SHP77 treated with DMSO at 0.1 percent for 48 hours (cell line): ENCODE measurements at regions not wholly inside any gene's neighbourhood (a gene's known extent, or its start where the extent isn't known, plus 50 kb on each side); places are given as distances from the start of the nearest gene placed in this dataset.

ENCODE experiments used
- DNase-seq: peaks from one replicate; lab custom pipeline; 2025; lab: John Stamatoyannopoulos, UW

- DNase-seq: no peak
Measured at GRCh38 chr3:124577494-124578167, 152.6 kb upstream of the UMPS start.

DNA sequence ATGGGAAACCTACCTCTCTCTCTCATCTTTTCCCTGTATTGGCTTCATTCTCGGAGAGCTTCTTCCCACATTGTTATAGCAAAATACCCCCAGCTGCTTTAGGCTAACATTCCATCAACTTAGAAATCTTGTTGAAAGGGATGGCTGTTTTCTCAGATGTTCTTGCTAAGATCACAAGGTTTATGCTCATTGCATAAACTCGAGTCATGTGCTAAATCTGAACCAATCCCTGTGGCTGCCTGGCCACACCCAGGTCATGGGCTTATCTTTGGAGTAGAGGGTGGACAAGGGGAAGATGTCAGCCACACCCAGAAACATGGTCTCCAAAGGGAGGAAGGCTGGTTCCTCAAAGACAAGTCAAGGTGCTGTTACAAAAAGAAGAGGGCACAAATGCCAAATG lies 150.6 kb upstream of the UMPS start:
- DNase-seq: no peak

- DNase-seq: no peak
Measured at GRCh38 chr3:124582196-124582595, 148.1 kb upstream of the UMPS start.

DNA sequence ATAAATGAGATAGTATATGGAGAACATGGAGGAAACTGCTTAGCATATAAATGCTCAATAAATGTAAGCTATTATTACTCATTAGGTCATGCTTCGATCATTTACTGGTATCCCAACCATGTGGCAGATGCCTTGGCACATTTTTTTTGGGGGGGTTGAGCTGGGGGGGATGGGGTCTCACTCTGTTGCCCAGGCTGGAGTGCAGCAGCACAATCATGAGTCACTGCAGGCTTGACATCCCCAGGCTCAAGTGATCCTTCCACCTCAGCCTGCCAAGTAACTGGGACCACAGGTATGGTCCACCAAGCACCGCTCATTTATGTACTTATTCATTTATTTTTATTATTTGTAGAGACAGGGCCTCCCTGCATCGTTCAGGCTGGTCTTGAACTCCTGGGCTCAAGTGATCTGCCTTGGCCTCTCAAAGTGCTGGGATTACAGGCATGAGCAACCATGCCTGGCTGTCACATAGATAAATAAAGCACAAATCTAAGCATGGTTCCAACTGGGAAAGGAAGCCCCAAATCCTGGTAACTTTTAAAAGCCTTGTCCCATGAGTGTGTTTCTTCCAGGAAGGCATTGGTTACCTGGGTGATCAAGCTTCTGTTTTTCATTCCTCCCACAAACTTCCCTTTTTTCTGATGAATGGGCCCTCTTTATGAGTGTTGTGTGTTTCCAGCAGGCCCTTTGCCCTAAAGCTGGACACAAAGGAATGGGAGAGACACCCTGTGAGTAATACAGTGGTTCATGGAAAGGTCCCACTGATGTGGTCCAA lies 147.4 kb upstream of the UMPS start:
- no peak for DNase-seq

- DNase-seq: no peak
Measured at GRCh38 chr3:124584245-124584551, 146.1 kb upstream of the UMPS start.

DNA sequence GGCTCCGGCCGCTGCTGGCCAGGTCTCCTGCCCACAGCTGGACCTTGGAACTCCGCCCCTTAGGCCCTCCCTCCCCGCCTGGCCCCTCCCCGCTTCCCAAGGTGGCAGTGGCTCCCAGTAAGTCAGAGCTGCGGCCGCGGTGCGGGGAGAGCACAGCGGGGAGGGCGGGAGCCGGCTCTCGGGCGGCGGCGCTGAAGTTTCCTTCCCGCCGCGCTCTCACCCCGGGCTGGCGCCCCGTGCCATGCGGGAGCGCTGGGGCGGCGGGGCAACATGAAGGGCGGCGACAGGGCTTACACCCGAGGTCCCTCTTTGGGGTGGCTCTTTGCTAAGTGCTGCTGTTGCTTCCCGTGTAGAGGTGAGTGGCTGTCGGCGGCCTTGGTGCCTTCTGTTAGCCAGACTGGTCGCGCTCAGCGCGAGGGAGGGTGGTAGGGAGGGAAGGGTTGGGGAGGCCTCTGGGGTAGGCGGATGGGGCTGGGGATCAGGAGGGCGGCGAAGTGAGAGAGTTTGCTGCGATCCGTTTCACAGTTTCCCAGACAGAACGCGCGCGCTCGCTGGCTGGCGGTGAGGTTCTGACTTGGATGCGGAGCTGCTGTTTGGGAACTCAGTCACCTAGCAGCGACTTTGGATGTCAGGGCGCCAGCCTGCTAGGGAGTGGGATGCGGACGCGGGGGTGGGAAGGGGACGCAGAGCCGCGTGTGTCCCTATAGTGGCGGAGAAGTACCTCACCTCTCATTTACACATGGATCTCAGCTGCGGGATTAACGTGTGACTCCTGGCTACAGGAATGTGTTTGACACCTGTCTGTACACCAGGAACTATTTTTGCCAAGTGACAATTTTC lies 145.5 kb upstream of the UMPS start:
- no peak for DNase-seq

DNA sequence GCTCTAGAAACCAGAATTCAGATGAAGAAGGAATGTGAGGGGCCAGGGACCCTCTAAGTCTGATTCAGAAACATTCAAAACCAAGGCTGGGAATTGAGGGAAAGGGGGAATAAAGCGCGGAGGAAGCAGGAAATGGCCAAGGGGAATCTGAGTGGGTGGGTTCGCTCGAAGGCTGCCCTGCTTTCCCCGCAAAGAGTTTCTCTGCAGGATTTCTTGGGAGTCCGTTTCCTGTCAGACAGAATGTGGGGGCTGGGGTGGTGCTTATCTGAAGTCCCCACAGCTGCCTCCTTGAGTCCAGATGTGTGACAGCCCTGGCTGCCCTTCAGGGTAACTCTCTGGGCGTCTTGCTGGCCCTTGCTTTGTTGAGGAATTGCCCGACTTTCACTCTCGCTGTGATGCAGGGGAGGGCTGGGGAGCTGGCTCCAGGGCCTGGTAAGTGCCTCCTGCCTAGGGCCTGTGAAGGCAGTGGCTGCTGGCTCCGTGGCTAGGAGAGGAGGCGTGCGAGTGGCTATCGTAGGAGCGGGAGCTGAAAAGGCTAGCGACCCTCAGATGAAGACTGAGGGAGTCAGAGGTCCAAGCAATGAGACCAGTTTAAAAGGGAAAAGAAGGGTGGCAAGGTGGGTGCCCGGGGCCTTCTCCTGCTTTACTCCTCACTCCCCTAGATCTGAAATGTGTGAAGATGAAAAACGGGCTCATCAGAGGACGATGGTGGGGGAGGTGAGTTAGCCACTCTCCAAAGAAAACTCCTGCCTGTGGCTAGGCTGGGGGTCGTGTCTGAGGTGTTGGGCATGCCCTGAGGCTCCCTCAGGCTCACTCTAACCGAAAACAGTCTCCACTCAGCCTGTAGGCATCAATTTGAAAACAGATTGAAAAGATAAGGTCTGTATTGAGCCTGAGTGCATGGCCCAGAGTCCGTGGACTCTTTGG lies 143.9 kb upstream of the UMPS start:
- no peak for DNase-seq

- no peak for DNase-seq
Measured at GRCh38 chr3:124587053-124587408, 143.2 kb upstream of the UMPS start.

- no peak for DNase-seq
Measured at GRCh38 chr3:124588036-124588435, 142.2 kb upstream of the UMPS start.

DNA sequence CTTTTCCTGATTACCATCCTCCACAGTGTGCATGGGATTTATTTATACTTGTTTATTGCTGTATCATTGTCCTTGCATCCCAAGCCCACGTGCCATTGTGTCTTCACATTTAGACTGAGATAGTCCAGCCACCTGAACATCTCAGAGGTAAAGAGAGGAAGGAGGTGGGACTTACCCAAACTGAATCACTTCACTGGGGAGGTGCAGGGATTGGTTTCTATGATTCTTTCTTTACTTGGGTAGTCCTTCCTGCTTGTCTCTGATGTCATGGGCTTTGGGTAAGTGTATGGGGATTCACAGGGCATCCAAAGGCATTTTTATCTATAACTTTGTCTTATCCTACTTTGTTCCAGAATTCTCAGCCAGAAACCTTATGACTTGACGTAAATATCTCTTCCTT lies 141.5 kb upstream of the UMPS start:
- no peak for DNase-seq

DNA sequence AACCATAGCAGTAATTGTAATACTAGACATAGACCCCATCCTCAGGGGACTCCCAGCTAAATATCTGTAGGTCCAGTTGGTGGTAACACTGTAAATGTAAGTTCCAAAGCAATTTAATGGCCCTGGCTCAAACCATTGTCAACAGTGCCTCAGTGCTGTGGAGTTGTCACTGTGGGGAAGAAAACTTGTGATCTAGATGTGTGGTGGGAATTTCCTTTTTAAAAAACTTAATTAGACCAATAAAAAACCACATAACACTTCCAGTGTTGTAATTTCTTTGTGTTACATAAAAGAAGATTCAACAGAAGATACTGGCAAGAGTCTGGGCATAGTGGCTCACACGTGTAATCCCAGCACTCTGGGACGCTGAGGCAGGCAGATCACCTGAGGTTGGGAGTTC lies 138.6 kb upstream of the UMPS start:
- DNase-seq: no peak

GRCh38 chr3:124592658-124593441 lies 137.4 kb upstream of the UMPS start:
- no peak for DNase-seq

DNA sequence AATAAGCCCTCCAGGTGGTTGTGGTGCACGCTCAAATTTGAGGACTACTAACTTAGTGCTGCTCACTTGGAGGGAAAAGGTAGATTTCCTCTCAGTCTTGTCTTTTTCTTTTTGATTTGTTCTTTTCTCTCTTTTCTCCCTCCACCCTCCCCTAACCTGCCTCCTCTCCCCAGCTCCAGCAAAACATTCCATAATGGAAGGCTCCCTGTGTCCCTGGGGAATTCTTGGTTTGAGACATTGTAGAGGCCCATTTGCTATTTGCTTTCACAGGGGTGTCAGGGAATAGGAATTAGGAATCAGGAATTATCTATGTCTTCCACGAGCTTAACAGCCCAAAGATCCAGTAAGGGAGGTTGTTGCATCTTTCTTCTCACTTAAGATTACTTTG lies 136.8 kb upstream of the UMPS start:
- no peak for DNase-seq

DNA sequence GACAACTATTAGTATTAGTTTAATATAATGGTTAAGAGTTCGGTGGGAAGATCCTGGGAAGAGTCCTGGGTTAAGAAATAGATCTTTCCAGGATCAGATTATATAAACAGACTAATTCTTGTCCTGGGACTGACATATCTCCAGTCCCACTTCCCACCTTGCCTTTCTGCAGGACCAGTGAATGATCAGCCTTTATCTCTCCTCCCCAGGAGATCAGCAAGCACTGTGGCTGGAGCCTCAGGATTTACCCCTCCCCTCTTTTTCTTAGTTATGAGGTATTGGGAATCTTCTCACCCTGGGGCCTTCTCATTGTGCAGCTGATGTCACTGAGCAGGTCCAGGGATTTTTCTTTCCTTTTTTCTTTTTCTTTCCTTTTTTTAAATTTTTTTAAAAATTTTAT lies 135.7 kb upstream of the UMPS start:
- DNase-seq: no peak

- DNase-seq: no peak
Measured at GRCh38 chr3:124597273-124597672, 133.0 kb upstream of the UMPS start.

DNA sequence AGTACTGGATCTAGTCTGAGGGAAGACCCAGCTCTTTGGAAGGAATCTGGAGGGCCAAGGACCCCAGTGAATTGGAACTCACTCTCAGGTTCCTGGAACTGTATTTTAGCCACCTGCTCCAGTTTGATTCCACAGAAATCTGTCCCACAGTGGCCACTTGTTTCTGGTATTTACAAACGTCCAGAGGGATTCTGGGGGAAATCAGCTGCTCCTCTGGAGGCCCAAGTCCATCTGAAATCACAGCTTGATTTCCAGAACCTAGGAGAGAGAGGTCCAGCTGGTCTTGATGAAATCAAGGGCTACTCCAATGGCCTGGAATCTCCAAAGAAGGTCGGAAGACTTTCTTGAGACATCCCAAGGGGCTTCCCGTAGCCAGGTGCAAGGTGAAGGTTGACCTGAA lies 132.3 kb upstream of the UMPS start:
- no peak for DNase-seq

- DNase-seq: no peak
Measured at GRCh38 chr3:124599147-124599765, 131.0 kb upstream of the UMPS start.

- no peak for DNase-seq
Measured at GRCh38 chr3:124599779-124600693, 130.2 kb upstream of the UMPS start.

DNA sequence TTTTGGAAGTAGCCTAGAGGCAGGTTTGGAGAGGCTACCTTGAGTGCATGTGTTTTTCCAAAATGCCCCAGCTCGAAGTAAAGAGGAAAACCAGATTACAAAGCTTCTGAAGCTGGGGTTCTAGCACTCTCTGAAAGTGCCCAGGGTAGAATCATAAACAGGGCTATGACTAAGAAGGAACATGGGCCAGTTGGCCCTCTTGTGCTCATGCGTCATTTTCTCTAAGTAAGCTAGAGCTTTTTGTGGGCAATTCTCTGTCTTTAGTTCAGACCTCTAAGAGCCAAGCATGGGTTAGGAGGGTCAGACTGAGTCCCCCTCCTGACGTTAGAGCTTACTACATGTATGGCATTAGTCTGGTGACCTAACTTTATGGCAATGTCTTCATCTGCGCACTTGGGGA lies 129.5 kb upstream of the UMPS start:
- no peak for DNase-seq

DNA sequence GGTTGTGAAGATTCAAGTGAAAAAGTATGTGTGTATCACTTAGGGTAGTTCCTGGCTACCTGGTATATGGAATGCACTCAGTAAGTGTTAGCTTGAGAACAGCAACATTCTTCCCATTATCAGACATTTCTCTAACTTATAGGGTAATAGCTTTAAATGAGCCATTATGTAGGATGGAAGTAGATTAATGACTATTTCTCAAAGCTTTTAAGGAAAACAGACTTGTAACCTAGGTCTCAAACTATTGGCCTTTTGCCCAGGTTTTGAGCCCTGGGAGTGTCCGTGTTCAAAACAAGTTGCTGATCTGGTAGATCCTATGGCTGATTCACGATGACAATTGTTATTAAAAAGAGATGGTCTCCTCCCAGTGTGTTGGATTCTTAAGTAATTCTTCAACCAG lies 129.1 kb upstream of the UMPS start:
- DNase-seq: no peak
